KMS-11 (cell line): ENCODE measurements at regions not wholly inside any gene's neighbourhood (a gene's known extent, or its start where the extent isn't known, plus 50 kb on each side); places are given as distances from the start of the nearest gene placed in this dataset.

Experiments used
- H2AFZ ChIP-seq: fragments of 200-600 bp; sonication (generic); 2 replicates; pipeline ENCODE4 v1.6.1; 2016; ENCODE audit warnings: antibody characterized with exemption, mixed run types, low read depth
- H3K27ac ChIP-seq: fragments of 200-600 bp; sonication (generic); 2 replicates; pipeline ENCODE4 v1.6.1; 2016; ENCODE audit warnings: mild to moderate bottlenecking, mixed run types
- H3K27me3 ChIP-seq: fragments of 200-600 bp; sonication (generic); 2 replicates; pipeline ENCODE4 v1.6.1; 2017; ENCODE audit warnings: mild to moderate bottlenecking, low read depth, mixed run types, moderate library complexity; ENCODE audit not compliant: insufficient read depth
- H3K36me3 ChIP-seq: fragments of 200-600 bp; sonication (generic); 2 replicates; pipeline ENCODE4 v1.6.1; 2017; ENCODE audit warnings: mild to moderate bottlenecking, mixed run types; ENCODE audit not compliant: insufficient read depth
- H3K4me1 ChIP-seq: fragments of 200-600 bp; sonication (generic); 2 replicates; pipeline ENCODE4 v1.6.1; 2016; ENCODE audit warnings: mild to moderate bottlenecking, low read depth, mixed run types; ENCODE audit not compliant: poor library complexity, severe bottlenecking
- H3K4me2 ChIP-seq: fragments of 200-600 bp; sonication (generic); 2 replicates; pipeline ENCODE4 v1.7.0; 2016; ENCODE audit warnings: mild to moderate bottlenecking, mixed run types
- H3K4me3 ChIP-seq: fragments of 200-600 bp; sonication (generic); IDR thresholded peaks from 2 replicates; pipeline ENCODE4 v1.6.1; 2017; ENCODE audit warnings: low read depth, low read length, mixed read lengths; ENCODE audit not compliant: insufficient read depth
- H3K79me2 ChIP-seq: fragments of 200-600 bp; sonication (generic); 2 replicates; pipeline ENCODE4 v1.6.1; 2016; ENCODE audit warnings: low read depth, mixed run types; ENCODE audit not compliant: insufficient read depth
- H3K9ac ChIP-seq: fragments of 200-600 bp; sonication (generic); 2 replicates; pipeline ENCODE4 v1.6.1; 2016; ENCODE audit warnings: mild to moderate bottlenecking, mixed run types
- H4K20me1 ChIP-seq: fragments of 200-600 bp; sonication (generic); 2 replicates; pipeline ENCODE4 v1.6.1; 2016; ENCODE audit warnings: mild to moderate bottlenecking, mixed run types; ENCODE audit not compliant: insufficient read depth
- TF ChIP-seq, protein P1 (sequence below): fragments of 200-600 bp; sonication (generic); conservative IDR thresholded peaks from 2 replicates; pipeline ENCODE4 v1.6.1; 2017; ENCODE audit warnings: low read depth, mild to moderate bottlenecking, antibody characterized with exemption, low read length, moderate library complexity, mixed read lengths

GRCh38 chr5:44875661-44876605 is 67.2 kb downstream of the MRPS30 start:
- H4K20me1 ChIP-seq, result no peaks in the 10 kb centered on the region
- peak overlapping the region; percentile 81 for H2AFZ ChIP-seq
- peak overlapping the region; percentile 73 for H3K27ac ChIP-seq
- H3K79me2 ChIP-seq, result no peaks in the 10 kb centered on the region
- H3K36me3 ChIP-seq, result no peaks in the 10 kb centered on the region
- H3K4me1 ChIP-seq, result peaks cover 20% of the 10 kb centered on the region
- H3K4me2 ChIP-seq, result peak overlapping the region; percentile 70
- peak overlapping the region; percentile 22; the same call in 1 of the 2 replicates for H3K9ac ChIP-seq
- TF ChIP-seq, protein P1, sequence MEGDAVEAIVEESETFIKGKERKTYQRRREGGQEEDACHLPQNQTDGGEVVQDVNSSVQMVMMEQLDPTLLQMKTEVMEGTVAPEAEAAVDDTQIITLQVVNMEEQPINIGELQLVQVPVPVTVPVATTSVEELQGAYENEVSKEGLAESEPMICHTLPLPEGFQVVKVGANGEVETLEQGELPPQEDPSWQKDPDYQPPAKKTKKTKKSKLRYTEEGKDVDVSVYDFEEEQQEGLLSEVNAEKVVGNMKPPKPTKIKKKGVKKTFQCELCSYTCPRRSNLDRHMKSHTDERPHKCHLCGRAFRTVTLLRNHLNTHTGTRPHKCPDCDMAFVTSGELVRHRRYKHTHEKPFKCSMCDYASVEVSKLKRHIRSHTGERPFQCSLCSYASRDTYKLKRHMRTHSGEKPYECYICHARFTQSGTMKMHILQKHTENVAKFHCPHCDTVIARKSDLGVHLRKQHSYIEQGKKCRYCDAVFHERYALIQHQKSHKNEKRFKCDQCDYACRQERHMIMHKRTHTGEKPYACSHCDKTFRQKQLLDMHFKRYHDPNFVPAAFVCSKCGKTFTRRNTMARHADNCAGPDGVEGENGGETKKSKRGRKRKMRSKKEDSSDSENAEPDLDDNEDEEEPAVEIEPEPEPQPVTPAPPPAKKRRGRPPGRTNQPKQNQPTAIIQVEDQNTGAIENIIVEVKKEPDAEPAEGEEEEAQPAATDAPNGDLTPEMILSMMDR, result no peak
- no peak overlapping the region for H3K4me3 ChIP-seq
- H3K27me3 ChIP-seq, result no peaks in the 10 kb centered on the region

DNA sequence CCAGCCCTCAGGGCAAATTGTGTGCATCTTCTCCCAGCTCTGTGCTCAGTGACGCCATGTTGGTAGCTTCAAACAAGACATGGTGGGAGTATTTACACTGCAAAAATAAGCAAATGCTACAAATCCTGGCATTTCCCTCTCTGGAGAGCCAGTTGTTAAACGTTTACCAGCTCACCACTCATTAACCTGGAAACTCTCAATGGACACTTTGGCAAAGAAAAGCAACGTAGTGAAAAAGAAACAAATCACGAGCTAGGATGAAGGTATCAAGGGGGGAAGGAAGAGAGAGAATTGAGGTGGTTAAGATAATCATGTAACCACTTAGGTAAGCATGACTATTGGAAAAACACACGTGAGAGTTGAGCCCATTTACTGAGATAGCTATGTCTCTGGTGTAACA is 72.5 kb downstream of the MRPS30 start:
- no peak overlapping the region for H3K9ac ChIP-seq
- H3K79me2 ChIP-seq, result no peaks in the 10 kb centered on the region
- H3K27me3 ChIP-seq, result no peaks in the 10 kb centered on the region
- no peak overlapping the region for H2AFZ ChIP-seq
- H3K4me3 ChIP-seq, result no peak overlapping the region
- H3K4me1 ChIP-seq, result peaks cover 14% of the 10 kb centered on the region
- H3K4me2 ChIP-seq, result no peak overlapping the region
- TF ChIP-seq, protein P1, result no peak
- H3K27ac ChIP-seq, result no peak overlapping the region
- no peaks in the 10 kb centered on the region for H4K20me1 ChIP-seq
- H3K36me3 ChIP-seq, result no peaks in the 10 kb centered on the region

GRCh38 chr5:44884036-44884435 is 75.3 kb downstream of the MRPS30 start:
- no peaks in the 10 kb centered on the region for H3K36me3 ChIP-seq
- no peak overlapping the region for H3K27ac ChIP-seq
- H3K4me2 ChIP-seq, result no peak overlapping the region
- H3K4me3 ChIP-seq, result no peak overlapping the region
- peaks cover 29% of the 10 kb centered on the region for H3K4me1 ChIP-seq
- no peaks in the 10 kb centered on the region for H3K79me2 ChIP-seq
- H3K27me3 ChIP-seq, result no peaks in the 10 kb centered on the region
- no peaks in the 10 kb centered on the region for H4K20me1 ChIP-seq
- no peak overlapping the region for H3K9ac ChIP-seq
- TF ChIP-seq, protein P1, result no peak
- no peak overlapping the region for H2AFZ ChIP-seq

DNA sequence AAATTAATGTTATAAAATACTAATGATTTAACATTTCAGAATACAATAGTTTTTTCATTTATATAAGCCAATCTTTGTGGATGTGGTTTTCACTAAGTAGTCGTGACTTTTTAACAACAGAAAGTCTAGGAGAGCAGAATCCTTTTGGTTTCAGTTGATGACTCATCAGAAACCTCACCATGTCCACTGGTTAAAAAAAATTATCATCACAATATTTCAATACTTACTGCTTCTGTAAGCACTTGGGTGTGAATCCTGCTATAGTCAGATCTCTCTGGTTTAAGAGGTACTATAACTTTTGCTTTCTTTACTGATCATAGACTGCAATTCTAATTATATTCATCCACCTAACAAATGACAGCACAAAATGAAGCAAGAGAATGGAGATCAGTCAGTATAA is 77.2 kb downstream of the MRPS30 start:
- Histone ChIP-seq H3K4me2 (peak overlapping the region; percentile 55), H3K79me2 (no peaks in the 10 kb centered on the region), H3K4me1 (peaks cover 33% of the 10 kb centered on the region), H3K4me3 (no peak overlapping the region), H4K20me1 (no peaks in the 10 kb centered on the region), H3K27ac (peak overlapping the region; percentile 45), H3K27me3 (no peaks in the 10 kb centered on the region), H3K36me3 (no peaks in the 10 kb centered on the region), H2AFZ (peak overlapping the region; percentile 3; the same call in 1 of the 2 replicates), H3K9ac (no peak overlapping the region)
- TF ChIP-seq, protein P1, result no peak
